Left hindlimb (tissue), 1 donor: ENCODE measurements at regions not wholly inside any gene's neighbourhood (a gene's known extent, or its start where the extent isn't known, plus 50 kb on each side); places are given as distances from the start of the nearest gene placed in this dataset.
"Not testable (repeated sequence)": the region's sequence is repeated elsewhere in the genome, so short reads cannot be mapped to it uniquely, and the experiment has no call there.

Source experiments
- DNase-seq: peaks from one replicate; pipeline ENCODE4 v3.0.0-alpha.2; 2018

- not testable (repeated sequence) for DNase-seq
Measured at GRCh38 chr2:36157093-36157492, 198.5 kb upstream of the CRIM1 start.

GRCh38 chr2:36147670-36148390, 207.7 kb upstream of the CRIM1 start:
- no peak for DNase-seq

DNA sequence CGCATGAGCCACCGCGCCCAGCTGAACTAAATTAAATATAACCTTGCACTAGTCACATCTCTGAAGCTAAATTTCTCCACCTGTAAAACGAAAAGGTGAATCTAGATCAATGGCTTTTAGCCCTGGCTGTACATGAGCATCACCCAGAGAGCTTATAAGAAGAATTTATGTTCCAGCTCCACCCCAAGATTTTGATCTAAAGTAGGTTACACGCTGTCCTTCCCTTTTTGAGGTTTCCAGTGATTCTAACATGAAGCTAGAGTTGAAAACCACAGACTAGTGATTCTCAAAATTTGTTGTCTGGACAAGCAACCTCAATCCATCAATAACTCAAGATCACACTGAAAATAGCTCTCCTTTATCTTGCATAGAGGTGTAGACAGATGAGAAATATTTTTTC, 208.8 kb upstream of the CRIM1 start:
- no peak for DNase-seq

- DNase-seq, result no peak
Measured at GRCh38 chr2:36140391-36140790, 215.2 kb upstream of the CRIM1 start.

GRCh38 chr2:36137612-36138011, 218.0 kb upstream of the CRIM1 start:
- DNase-seq, result no peak

DNA sequence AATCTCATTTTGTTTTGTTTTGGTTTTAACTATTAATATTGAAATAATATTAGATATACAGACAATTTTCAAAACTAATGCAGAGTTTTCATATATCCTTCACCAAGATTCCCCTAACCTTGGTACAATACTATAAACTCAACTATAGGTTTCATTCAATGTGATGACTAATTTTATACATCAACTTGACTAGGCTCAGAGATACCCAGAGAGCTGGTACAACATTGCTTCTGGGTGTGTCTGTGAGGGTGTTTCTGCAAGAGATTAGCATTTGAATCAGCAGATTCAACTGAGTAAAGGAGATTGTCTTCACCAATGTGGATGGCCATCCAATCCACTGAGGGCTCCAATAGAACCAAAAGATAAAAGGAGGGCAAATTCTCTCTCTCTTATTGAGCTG, 221.3 kb upstream of the CRIM1 start:
- DNase-seq, result no peak

DNA sequence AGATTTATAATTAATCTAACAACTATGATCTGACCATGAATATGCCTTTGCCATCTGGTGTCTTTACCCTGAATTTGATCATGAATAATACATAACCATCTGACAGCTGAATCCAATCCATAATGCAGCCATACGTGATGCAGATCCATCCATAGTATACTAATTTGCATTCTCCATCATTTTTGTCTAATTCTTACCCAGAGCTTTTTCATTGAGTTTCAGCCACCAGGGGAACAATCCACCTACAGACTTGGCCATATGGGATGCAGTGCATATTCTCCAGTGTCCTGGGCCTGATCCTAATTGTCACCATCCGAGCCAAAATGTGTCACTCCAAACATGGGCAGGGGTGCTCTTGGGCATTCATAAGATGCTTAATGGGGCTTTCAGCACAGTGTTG, 227.2 kb upstream of the CRIM1 start:
- DNase-seq, result no peak

DNA sequence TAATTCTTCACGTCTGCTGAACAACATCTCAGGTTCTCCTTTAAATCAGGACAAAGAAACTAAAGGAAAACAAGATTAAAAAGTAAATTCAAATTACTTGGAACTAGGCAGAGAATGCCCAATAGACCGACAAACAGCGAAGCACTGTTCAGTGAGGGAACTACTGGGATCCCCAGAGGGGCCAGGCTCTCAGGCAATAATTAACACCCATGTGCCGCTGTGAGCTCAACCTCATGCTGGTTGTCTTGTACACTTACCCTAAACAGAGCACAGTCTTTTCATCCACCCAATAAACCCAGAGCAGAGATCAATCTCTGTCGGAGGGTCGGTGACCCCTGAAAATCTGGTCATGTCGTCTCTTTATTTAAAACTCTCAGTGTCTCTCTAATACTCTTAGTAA, 229.9 kb upstream of the CRIM1 start:
- DNase-seq, result no peak

DNA sequence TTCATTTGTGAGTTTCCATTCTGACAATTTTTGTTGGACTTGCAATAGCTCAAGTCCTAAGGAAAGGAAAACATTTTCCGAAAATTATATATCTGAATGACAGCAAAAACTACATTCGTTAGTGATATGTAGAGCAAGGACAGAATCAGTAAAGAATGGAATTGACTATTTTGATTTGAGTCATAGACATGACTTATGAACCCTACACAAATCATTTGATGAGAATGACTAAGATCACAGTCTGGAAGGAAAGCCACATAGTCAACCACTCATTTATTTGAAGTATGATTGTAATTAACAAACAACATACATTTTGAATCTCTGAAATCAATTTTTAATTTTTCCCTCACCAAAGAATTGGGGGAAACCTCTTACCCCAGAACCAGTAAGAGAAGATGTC, 231.6 kb upstream of the CRIM1 start:
- DNase-seq, result no peak

- DNase-seq, result no peak
Measured at GRCh38 chr2:36097022-36097421, 258.6 kb upstream of the CRIM1 start.

DNA sequence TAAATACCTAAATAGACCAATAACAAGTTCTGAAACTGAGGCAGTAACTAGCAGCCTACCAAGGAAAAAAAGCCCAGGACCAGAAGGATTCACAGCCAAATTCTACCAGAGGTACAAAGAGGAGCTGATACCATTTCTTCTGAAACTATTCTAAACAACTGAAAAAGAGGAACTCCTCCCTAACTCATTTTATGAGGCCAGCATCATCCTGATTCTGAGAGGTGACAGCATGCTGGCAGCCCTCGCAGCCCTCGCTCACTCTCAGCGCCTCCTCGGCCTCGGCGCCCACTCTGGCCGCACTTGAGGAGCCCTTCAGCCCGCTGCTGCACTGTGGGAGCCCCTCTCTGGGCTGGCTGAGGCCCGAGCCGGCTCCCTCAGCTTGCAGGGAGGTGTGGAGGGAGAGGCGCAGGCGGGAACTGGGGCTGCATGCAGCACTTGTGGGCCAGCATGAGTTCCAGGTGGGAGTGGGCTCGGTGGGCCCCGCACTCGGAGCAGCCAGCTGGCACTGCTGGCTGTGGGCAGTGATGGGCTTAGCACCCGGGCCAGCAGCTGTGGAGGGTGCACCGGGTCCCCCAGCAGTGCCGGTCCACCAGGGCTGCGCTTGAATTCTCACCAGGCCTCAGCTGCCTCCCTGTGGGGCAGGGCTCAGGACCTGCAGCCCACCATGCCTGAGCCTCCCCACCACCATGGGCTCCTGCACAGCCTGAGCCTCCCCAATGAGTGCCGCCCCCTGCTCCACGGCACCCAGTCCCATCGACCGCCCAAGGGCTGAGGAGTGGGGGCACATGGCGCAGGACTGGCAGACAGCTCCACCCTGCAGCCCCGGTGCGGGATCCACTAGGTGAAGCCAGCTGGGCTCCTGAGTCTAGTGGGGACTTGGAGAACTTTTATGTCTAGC, 263.5 kb upstream of the CRIM1 start:
- DNase-seq, result not testable (repeated sequence)

GRCh38 chr2:36088716-36089328, 266.8 kb upstream of the CRIM1 start:
- no peak for DNase-seq

DNA sequence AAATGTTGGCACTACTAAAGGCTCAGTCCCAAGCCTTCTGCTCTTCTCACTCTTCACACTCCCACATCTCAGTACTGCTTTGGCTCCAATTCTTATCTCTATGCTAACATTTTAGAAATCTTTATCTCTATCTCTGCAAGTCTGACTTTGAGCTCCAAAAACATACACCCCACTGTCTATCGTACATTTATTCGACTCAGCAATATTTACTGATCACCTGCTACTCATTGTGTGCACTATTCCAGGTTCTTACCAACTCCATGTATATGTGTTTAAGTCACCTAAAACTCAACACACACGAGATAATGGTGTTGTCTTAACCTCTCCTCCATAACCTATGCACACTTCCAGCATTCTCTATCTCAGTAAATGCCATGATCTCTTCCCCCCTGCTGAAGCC, 268.2 kb upstream of the CRIM1 start:
- DNase-seq, result no peak

DNA sequence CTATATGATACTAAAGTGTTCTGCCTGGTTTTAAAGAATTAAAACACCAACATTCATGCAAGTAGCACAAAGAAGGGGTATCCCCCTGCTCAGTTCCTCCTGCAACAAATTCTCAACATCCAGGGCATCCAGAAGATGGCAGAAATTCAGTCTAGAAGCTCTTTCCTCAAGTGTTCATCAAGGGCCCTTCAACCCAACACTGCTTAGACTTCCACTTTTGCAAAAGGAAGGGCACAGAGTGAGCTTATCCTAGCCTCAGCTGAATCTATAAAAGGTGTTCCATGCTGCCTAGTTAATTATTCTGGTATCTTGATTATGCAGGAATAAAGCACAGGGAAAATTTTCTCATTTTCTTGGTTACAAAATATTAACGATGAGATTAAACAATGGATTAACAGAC, 275.8 kb upstream of the CRIM1 start:
- no peak for DNase-seq

GRCh38 chr2:36074008-36074407, 281.6 kb upstream of the CRIM1 start:
- no peak for DNase-seq

- DNase-seq, result no peak
Measured at GRCh38 chr2:36071698-36072097, 283.9 kb upstream of the CRIM1 start.

DNA sequence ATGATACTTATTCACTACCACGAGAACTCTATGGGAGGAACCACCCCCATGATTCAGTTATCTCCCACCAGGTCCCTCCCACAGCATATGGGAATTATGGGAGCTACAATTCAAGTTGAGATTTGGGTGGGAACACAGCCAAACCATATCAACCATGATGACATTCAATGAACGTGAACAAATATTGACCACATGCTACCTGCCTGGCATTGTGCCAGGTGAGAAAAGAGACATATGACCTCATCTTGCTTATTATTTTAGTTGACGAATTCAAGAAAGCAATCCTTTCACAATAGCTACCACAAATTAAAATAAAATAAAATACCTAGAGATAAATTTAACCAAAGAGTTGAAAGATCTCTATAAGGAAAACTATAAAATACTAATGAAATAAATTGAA, 286.5 kb upstream of the CRIM1 start:
- DNase-seq, result no peak

DNA sequence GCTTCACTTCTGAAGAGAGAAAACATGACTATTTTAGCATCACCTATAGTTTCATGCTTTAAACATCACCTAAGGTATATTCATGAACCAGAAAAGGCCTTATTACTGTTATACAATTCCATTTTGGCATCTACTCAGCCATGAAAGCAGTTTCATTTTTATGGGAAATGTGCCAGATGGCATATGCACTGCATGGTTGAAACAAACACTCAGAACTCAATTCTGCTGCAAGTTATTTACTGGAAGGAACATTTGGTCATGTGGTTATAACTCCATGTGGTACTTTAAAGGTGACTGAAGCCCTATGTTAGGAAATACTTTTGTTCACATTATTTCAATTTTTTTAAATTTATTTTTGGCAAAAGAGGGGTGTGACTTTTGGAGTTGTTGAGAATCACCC, 287.5 kb upstream of the CRIM1 start:
- DNase-seq, result no peak

- DNase-seq, result no peak
Measured at GRCh38 chr2:36060133-36060532, 295.4 kb upstream of the CRIM1 start.

- DNase-seq, result no peak
Measured at GRCh38 chr2:36059691-36060090, 295.9 kb upstream of the CRIM1 start.

- no peak for DNase-seq
Measured at GRCh38 chr2:36058953-36059352, 296.6 kb upstream of the CRIM1 start.

DNA sequence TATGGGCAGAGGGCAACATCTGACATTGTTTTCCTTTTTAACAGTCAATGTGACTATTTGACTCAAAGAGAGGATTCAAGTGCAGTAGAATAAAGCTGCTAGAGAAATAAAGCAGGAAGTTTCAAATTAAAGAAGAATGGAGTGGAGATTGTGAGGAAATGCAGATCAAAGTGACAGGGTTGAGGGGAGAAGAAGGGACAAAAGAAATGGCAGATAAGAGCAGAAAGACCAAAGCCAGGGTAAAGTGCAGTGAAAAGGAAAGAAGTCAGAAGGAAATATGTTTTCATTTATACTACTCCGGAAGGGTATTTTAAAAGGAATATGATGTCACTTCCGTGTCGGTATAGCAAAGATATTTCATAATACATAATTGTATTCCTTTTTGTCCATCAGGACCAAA, 297.5 kb upstream of the CRIM1 start:
- DNase-seq, result no peak

DNA sequence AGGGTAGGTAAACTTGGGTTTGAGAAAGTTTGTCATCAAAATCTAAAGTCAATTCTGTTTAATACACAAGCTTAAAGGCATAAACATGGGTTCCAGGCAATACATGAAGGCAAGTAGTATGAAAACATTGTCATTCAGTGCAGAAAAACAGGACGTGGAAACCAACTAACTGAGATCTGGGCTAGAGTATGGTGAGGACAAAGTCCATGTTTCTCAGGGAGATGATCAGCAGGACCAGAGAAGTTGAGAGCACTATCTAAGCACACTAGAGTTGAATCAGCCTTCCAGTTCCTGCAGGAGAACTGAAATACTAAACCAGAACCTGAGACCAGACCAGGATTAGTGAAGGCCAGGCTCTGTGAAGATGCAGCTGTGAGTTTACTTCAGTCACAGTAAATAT, 302.8 kb upstream of the CRIM1 start:
- DNase-seq, result no peak

GRCh38 chr2:36044411-36044810, 311.2 kb upstream of the CRIM1 start:
- no peak for DNase-seq
